GM18909 (cell line): ENCODE measurements at regions not wholly inside any gene's neighbourhood (a gene's known extent, or its start where the extent isn't known, plus 50 kb on each side); places are given as distances from the start of the nearest gene placed in this dataset.
A peak's percentile ranks its signal among the peaks of the same experiment; 100 is the strongest.

Experiments used
- ATAC-seq: cut with Tn5 transposase; IDR thresholded peaks from one replicate; pipeline ENCODE4 v1.9.1; 2021; ENCODE audit warnings: mild to moderate bottlenecking; ENCODE audit not compliant: unreplicated experiment, poor library complexity

GRCh38 chr3:182045736-182046135 is 334.0 kb downstream of the SOX2 start:
- ATAC-seq = no peak

GRCh38 chr3:182046166-182046764 is 334.5 kb downstream of the SOX2 start:
- ATAC-seq = no peak

GRCh38 chr3:182050932-182051331 is 339.2 kb downstream of the SOX2 start:
- ATAC-seq = no peak

DNA sequence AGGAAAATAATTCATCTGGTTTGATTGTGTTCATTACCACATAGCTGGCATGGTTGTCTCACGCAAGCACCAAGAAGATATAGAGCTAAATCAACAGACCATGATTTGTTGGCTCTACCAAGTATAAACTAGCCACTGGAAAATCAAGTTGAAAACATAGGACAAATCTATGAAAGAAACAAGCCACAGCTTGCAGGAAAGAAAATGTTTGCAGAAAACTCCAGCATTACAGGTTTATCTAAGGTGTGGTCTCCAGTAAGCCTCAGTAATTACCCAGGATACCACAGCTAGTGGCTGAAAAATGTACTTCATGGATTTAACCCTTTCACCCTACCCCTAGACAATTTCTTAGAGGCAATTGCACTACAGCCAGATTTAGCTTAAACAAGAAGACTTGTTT is 340.6 kb downstream of the SOX2 start:
- no peak for ATAC-seq

DNA sequence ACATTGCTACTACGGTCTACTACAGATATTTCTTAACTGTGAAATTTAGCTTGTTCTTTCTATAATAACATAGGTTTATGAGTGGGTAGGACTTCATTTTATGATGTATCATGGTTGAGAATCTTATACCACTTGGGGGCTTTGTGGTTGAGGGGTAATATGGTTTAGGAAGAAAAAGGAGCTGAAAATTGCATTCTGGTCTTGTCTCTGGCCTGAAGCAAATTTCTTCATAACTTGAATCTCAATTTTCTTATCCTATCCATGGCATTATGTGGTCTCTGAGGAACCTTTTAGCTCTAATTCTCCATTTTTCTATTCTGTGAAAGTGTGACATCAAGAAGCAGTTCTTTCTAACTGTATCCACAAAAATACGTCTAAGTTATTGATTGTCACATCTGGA is 341.0 kb downstream of the SOX2 start:
- ATAC-seq = no peak

DNA sequence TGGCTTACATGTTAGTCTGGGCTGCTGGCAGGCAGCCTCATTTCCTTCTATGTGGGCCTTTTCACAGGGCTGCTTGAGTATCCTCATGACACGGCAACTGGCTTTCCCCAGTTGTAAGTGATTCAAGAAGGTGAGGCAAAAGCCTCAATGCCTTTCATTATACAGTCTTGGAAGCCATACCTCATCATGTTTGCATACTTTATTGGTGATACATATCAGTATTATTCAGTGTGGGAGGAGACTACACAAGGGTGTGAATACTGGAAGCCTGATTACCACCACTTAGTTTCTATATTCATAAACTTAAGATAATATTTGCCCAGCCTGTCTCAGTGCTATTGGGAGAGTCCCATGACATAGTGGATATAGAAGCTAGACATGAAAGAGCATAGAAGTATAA is 346.8 kb downstream of the SOX2 start:
- no peak for ATAC-seq

- no peak for ATAC-seq
Observed at GRCh38 chr3:182063742-182064141, 352.0 kb downstream of the SOX2 start.

- no peak for ATAC-seq
Observed at GRCh38 chr3:182067423-182067822, 355.7 kb downstream of the SOX2 start.

DNA sequence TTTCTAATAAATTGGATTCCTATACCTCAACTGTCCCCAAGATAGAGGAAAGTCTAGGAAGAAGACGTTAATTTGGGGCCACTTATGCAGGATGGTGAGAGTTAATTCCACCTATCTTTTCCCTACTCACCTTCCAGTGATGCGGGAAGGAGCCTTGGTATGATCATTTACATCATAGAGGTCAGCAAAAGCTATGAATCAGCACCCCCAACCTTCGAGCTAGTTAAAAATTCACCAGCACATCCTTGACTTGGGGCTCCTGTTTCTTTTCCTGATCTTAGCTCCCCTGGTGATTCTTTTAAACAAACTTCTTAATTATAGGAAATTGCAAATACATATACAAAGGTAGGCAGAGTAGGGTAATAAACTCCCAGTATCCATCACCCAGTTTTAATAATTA is 366.6 kb downstream of the SOX2 start:
- ATAC-seq = no peak

DNA sequence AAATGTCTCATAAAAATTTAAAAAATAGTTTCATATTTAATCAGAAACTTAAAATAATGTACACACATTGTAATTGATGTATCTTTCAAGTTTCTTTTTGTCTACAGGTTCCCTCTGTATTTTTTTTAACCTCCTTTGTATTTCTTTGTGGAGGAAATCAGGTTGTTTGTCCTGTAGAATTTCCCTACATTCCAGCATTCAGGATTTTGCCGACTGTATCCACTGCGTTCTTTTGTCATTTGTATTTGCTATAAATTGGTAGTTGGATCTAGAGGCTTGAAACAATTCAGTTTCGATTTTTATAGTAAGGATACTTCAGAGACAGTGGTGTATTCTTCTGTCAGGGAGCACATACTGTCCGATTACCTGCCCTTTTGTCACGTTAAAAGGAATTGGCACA is 367.2 kb downstream of the SOX2 start:
- no peak for ATAC-seq

DNA sequence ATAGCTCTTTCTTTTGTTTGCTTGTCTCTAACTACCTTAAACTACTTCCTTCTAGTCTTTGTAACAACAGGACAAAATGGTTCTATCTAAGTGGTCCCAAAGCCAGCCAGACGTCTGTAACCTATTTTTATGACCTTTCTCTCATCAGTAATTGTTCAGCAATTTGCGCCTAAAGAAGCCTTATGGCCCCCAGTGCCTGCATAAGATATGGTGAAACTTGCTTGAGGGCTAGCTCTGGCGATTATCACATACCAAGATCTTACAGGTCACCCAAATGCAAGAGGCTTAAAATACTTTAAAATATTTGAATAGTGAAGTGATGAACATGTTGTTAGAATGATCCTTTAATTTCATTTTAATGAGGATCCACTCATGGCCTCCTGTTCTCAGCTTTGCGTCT is 369.4 kb downstream of the SOX2 start:
- ATAC-seq = no peak

- no peak for ATAC-seq
Observed at GRCh38 chr3:182083112-182083511, 371.4 kb downstream of the SOX2 start.

GRCh38 chr3:182092662-182093262 is 381.0 kb downstream of the SOX2 start:
- peak; percentile 68 for ATAC-seq

DNA sequence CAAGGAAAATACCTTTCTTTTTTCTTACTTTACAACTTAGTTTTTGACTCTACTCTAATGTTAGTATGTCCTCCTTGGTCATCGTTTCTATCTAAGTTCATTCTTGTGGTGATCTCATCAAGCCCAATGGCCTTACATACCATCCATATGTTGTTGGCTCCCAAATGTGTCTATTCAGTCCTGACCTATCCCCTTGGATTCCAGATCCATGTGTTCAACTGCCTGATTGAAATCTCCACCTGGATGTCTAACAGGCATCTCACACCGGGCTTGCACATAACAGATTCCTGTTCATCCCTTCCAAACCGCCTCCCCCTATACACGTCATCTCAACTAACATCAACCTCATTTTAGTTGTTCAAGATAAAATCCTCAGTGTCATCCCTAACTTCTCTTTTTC is 382.6 kb downstream of the SOX2 start:
- ATAC-seq = no peak

- ATAC-seq = no peak
Observed at GRCh38 chr3:182104881-182105280, 393.2 kb downstream of the SOX2 start.

DNA sequence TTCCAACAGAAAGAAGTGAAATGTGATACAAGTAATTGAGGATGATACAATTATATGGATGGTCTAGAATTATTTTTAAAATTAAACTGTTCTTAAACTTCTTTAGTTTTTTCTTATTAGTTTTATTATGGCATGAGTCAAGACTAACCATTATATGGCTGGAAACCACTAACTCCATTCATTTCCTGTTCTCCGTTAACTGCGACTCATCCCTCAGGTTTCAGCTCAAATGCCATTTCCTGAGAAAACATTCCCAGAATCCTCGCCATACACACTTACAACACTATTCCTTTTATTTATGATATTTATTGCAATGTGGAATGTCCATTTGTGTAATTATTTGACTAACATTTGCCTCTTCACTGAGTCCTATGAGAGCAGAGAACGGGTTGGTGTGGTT is 394.1 kb downstream of the SOX2 start:
- no peak for ATAC-seq

DNA sequence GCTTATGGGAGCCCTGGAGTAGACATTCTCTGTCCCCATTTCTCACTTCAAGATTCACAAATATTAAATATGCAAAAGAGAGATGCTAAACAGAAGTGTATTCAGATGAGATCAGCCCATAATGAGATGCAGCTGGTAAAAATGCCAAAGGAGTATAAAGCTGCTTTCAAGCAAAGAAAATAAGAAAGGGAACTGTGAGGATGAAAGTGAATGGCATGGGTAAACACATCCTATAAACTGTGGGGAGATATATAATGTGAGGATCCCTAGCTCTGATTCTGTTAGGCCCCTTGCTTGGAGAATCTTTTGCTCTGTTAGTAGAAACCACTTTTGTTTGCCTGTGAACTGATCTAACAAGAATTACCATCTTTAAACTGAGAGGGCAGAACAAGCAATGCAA is 396.6 kb downstream of the SOX2 start:
- no peak for ATAC-seq

GRCh38 chr3:182111967-182112366 is 400.2 kb downstream of the SOX2 start:
- no peak for ATAC-seq

GRCh38 chr3:182115328-182116015 is 403.7 kb downstream of the SOX2 start:
- ATAC-seq = no peak

DNA sequence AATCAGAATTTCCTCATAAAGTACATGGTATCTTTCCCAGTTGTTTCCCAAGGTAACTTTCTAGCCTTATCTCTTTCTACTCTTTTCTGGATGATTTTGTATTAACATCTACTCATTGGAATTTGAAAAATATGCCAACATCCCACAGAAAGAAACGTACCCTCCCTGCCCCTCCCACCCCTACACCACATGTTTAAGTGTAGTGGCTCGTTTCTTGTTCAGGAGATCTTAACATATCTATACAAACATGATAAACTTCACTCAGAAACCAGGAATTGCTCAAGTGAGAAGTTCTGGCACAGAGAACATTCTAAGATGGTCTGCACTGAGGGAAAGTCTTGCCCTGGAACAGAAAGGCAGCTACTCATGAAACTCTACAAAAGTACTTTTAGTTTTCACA is 404.7 kb downstream of the SOX2 start:
- no peak for ATAC-seq

DNA sequence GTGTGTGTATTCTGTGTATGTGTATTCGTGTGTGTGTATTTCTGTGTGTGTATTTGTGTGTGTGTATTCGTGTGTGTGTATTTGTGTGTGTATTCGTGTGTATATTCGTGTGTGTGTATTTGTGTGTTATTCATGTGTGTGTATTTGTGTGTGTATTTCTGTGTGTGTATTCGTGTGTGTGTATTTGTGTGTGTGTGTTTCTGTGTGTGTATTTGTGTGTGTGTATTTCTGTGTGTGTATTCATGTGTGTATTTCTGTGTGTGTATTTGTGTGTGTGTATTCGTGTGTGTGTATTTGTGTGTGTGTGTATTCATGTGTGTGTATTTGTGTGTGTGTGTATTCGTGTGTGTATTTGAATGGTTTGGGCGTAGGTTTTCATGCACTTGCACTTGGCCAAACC is 405.4 kb downstream of the SOX2 start:
- no peak for ATAC-seq

- ATAC-seq = no peak
Observed at GRCh38 chr3:182117583-182117982, 405.9 kb downstream of the SOX2 start.
